H1 (cell line): ENCODE measurements at regions not wholly inside any gene's neighbourhood (a gene's known extent, or its start where the extent isn't known, plus 50 kb on each side); places are given as distances from the start of the nearest gene placed in this dataset.
A peak's percentile ranks its signal among the peaks of the same experiment; 100 is the strongest.

Experiments
- CTCF ChIA-PET: fragments of 300-600 bp; sonication (Branson Sonifier 250); formaldehyde crosslinking; loops from one replicate; lab custom pipeline; 2021; ENCODE audit not compliant: partially characterized antibody; lab: Charles Lee
- POLR2A ChIA-PET: fragments of 300-600 bp; sonication (Branson Sonifier 250); formaldehyde crosslinking; loops from one replicate; lab custom pipeline; 2021; ENCODE audit warnings: inconsistent platforms; ENCODE audit not compliant: partially characterized antibody; lab: Charles Lee
- DNase-seq, 2 experiments: peaks; one replicate each; pipeline versions ENCODE4 v3.0.0 to v3.0.0-alpha.2; 2010 to 2022; ENCODE audit warnings: low spot score in 2 of 2, low read depth in 1 of 2, mixed read lengths in 1 of 2
- FAIRE-seq: peaks from 2 replicates; lab custom pipeline; 2011; peaks lifted over from hg19 to GRCh38; lab: Jason Lieb, UNC
- H2AFZ ChIP-seq: 2 replicates; pipeline ENCODE4 v1.8.1; 2012; ENCODE audit warnings: low read length, inconsistent platforms
- H2AK5ac ChIP-seq: 2 replicates; pipeline ENCODE4 v1.6.1; 2013; ENCODE audit warnings: low read depth, low read length
- H2BK120ac ChIP-seq: replicated peaks from 2 replicates; pipeline ENCODE3; 2013; ENCODE audit warnings: low read depth, low read length, inconsistent platforms
- H2BK12ac ChIP-seq: 2 replicates; pipeline ENCODE4 v1.6.1; 2013; ENCODE audit warnings: low read depth, low read length
- H2BK15ac ChIP-seq: 2 replicates; pipeline ENCODE4 v1.6.1; 2013; ENCODE audit warnings: low read length
- H2BK20ac ChIP-seq: 2 replicates; pipeline ENCODE4 v1.6.1; 2013; ENCODE audit warnings: low read length
- H2BK5ac ChIP-seq: 2 replicates; pipeline ENCODE4 v1.6.1; 2013; ENCODE audit warnings: low read depth, low read length
- H3K14ac ChIP-seq: 2 replicates; pipeline ENCODE4 v1.6.1; 2013; ENCODE audit warnings: inconsistent platforms; ENCODE audit not compliant: insufficient read length
- H3K18ac ChIP-seq: 2 replicates; pipeline ENCODE4 v1.6.1; 2013; ENCODE audit warnings: low read length; ENCODE audit errors: extremely low read depth
- H3K23ac ChIP-seq: 2 replicates; pipeline ENCODE4 v1.6.1; 2013; ENCODE audit warnings: inconsistent platforms; ENCODE audit not compliant: insufficient read length
- H3K23me2 ChIP-seq: 2 replicates; pipeline ENCODE4 v1.6.1; 2013; ENCODE audit warnings: low read depth, low read length
- H3K27ac ChIP-seq: 2 replicates; pipeline ENCODE4 v1.6.1; 2011; ENCODE audit warnings: low read depth, low read length, inconsistent platforms
- H3K27me3 ChIP-seq, 4 experiments: replicated peaks in 1 of 4; 1 replicate in 1 of 4; 2 replicates in 3 of 4; pipeline versions ENCODE4 v1.6.1 to v1.8.1; 2011 to 2013; ENCODE audit warnings: low read length in 3 of 4, mild to moderate bottlenecking in 3 of 4, inconsistent platforms in 2 of 4, mixed read lengths in 2 of 4, moderate library complexity in 1 of 4; ENCODE audit not compliant: control insufficient read depth in 3 of 4, insufficient read depth in 3 of 4; ENCODE audit errors: extremely low read depth in 1 of 4
- H3K36me3 ChIP-seq, 4 experiments: 2 replicates each; pipeline versions ENCODE4 v1.6.1 to v1.8.1; 2011 to 2013; ENCODE audit warnings: mild to moderate bottlenecking in 4 of 4, low read length in 3 of 4, moderate library complexity in 2 of 4, control low read depth in 1 of 4, inconsistent platforms in 1 of 4; ENCODE audit not compliant: insufficient read depth in 4 of 4, control insufficient read depth in 2 of 4
- H3K4ac ChIP-seq: replicated peaks from 2 replicates; pipeline ENCODE3; 2013; ENCODE audit warnings: low read length, low read depth, mixed read lengths, inconsistent platforms; ENCODE audit not compliant: insufficient read length
- H3K4me1 ChIP-seq, 4 experiments: replicated peaks in 1 of 4; 1 replicate in 1 of 4; 2 replicates in 3 of 4; pipeline versions ENCODE4 v1.6.1 to v1.8.1; 2011 to 2013; ENCODE audit warnings: low read length in 3 of 4, inconsistent platforms in 2 of 4, mixed read lengths in 1 of 4; ENCODE audit not compliant: insufficient read depth in 4 of 4, control insufficient read depth in 3 of 4
- H3K4me2 ChIP-seq, 2 experiments: 2 replicates each; pipeline versions ENCODE4 v1.6.1 to v1.8.1; 2011 to 2013; ENCODE audit warnings: low read depth in 2 of 2, low read length in 2 of 2, control low read depth in 1 of 2, inconsistent platforms in 1 of 2, mild to moderate bottlenecking in 1 of 2; ENCODE audit not compliant: insufficient read depth in 1 of 2
- H3K4me3 ChIP-seq, 4 experiments: fragments of 200-600, 300-600 bp in 1 of 4; sonication (generic), shearing (Covaris generic), sonication (Bioruptor Twin) in 1 of 4; 2 replicates each; pipeline versions ENCODE4 v1.5.1 to v1.8.1; 2011 to 2016; ENCODE audit warnings: low read length in 4 of 4, low read depth in 3 of 4, control low read depth in 2 of 4, inconsistent platforms in 2 of 4, mild to moderate bottlenecking in 2 of 4, mixed read lengths in 1 of 4, moderate library complexity in 1 of 4; ENCODE audit not compliant: insufficient read depth in 2 of 4; ENCODE audit errors: extremely low read depth in 1 of 4
- H3K56ac ChIP-seq: replicated peaks from 2 replicates; pipeline ENCODE3; 2013; ENCODE audit warnings: low read depth, mild to moderate bottlenecking, mixed read lengths, low read length, inconsistent platforms; ENCODE audit not compliant: insufficient read length
- H3K79me1 ChIP-seq: 2 replicates; pipeline ENCODE4 v1.6.1; 2013; ENCODE audit warnings: low read depth, low read length, control low read depth
- H3K79me2 ChIP-seq, 2 experiments: 2 replicates each; pipeline versions ENCODE4 v1.6.1 to v1.8.1; 2012 to 2013; ENCODE audit warnings: low read length in 2 of 2, mild to moderate bottlenecking in 2 of 2, inconsistent platforms in 1 of 2; ENCODE audit not compliant: insufficient read depth in 2 of 2, control insufficient read depth in 1 of 2
- H3K9ac ChIP-seq, 4 experiments: replicated peaks in 1 of 4; 1 replicate in 1 of 4; 2 replicates in 3 of 4; pipeline versions ENCODE4 v1.6.1 to v1.8.1; 2011 to 2013; ENCODE audit warnings: low read depth in 3 of 4, low read length in 3 of 4, control low read depth in 2 of 4, mild to moderate bottlenecking in 2 of 4, moderate library complexity in 2 of 4, inconsistent platforms in 1 of 4; ENCODE audit errors: extremely low read depth in 1 of 4
- H3K9me3 ChIP-seq, 2 experiments: 2 replicates each; pipeline versions ENCODE4 v1.6.1 to v1.8.1; 2012 to 2013; ENCODE audit warnings: mild to moderate bottlenecking in 2 of 2, moderate library complexity in 2 of 2, control low read depth in 1 of 2, inconsistent platforms in 1 of 2, low read depth in 1 of 2, low read length in 1 of 2, mixed read lengths in 1 of 2; ENCODE audit not compliant: insufficient read depth in 2 of 2
- H4K20me1 ChIP-seq, 2 experiments: replicated peaks in 1 of 2; 2 replicates each; pipeline versions ENCODE3 to v1.8.1; 2011 to 2013; ENCODE audit warnings: inconsistent platforms in 2 of 2, low read length in 2 of 2, mild to moderate bottlenecking in 1 of 2; ENCODE audit not compliant: insufficient read depth in 2 of 2, control insufficient read depth in 1 of 2
- H4K5ac ChIP-seq: 2 replicates; pipeline ENCODE4 v1.6.1; 2013; ENCODE audit warnings: low read length, low read depth, mixed read lengths, inconsistent platforms; ENCODE audit not compliant: insufficient read length
- H4K8ac ChIP-seq: 2 replicates; pipeline ENCODE4 v1.8.0; 2013; ENCODE audit warnings: mild to moderate bottlenecking, moderate library complexity, low read length, inconsistent platforms; ENCODE audit not compliant: insufficient read depth; ENCODE audit errors: extremely low read depth
- H4K91ac ChIP-seq: replicated peaks from 2 replicates; pipeline ENCODE3; 2013; ENCODE audit warnings: low read length, mixed read lengths, inconsistent platforms; ENCODE audit not compliant: insufficient read length
- MAX ChIP-seq: IDR thresholded peaks from 2 replicates; pipeline ENCODE4 v1.6.1; 2012; ENCODE audit warnings: inconsistent platforms
- POU5F1 ChIP-seq: IDR thresholded peaks from 2 replicates; pipeline ENCODE4 v1.6.1; 2011; ENCODE audit warnings: low read depth, mild to moderate bottlenecking, low read length, moderate library complexity
- RAD21 ChIP-seq, 2 experiments: IDR thresholded peaks in 1 of 2; conservative IDR thresholded peaks in 1 of 2; 2 replicates each; pipeline ENCODE4 v1.6.1; 2011; ENCODE audit warnings: low read depth in 2 of 2, low read length in 2 of 2, improper control_type of control experiment in 1 of 2, inconsistent platforms in 1 of 2, mild to moderate bottlenecking in 1 of 2, moderate library complexity in 1 of 2
- YY1 ChIP-seq: IDR thresholded peaks from 2 replicates; pipeline ENCODE4 v1.6.1; 2011; ENCODE audit warnings: low read depth, mild to moderate bottlenecking, low read length
- WGBS, 2 experiments: shearing (Covaris generic) in 1 of 2; methylation state at CpG; one replicate each; pipeline versions ENCODE4 v1.1.6 to v1.1.7; 2013 to 2015; ENCODE audit warnings: low lambda C conversion rate in 2 of 2, mixed read lengths in 2 of 2, inconsistent platforms in 1 of 2, low coverage in 1 of 2, missing lambda C conversion rate in 1 of 2; ENCODE audit not compliant: insufficient replicate concordance in 2 of 2, insufficient coverage in 1 of 2, insufficient read length in 1 of 2; ENCODE audit errors: extremely low coverage in 1 of 2, missing lambda C conversion rate in 1 of 2; 5-methylcytosine and 5-hydroxymethylcytosine counted together

- Histone ChIP-seq H2BK120ac (no peak overlapping the region), H3K14ac (no peak overlapping the region), H3K4me2 (no peak overlapping the region), H3K36me3 (no peaks in the 10 kb centered on the region), H4K91ac (no peak overlapping the region), H3K4me3 (no peak overlapping the region), H3K56ac (no peak overlapping the region), H3K79me1 (no peaks in the 10 kb centered on the region), H2BK12ac (peak overlapping the region; percentile 40; the same call in 1 of the 2 replicates), H3K23me2 (no peaks in the 10 kb centered on the region), H3K9me3 (no peaks in the 10 kb centered on the region; a peak in 1 of 4 replicates), H2BK5ac (no peak overlapping the region), H2AK5ac (no peak overlapping the region), H3K4me1 (peaks cover 0 to 4% (median 3%) of the 10 kb centered on the region in 4 experiments; a peak in 3 of 7 replicates), H3K79me2 (no peaks in the 10 kb centered on the region), H2BK15ac (no peak overlapping the region), H3K27ac (no peak overlapping the region), H3K18ac (no peak overlapping the region), H3K9ac (no peak overlapping the region), H4K8ac (no peak overlapping the region), H4K20me1 (no peaks in the 10 kb centered on the region), H2BK20ac (0 out of 2 replicates have a peak overlapping the region, but pooled peaks have one; percentile 13), H2AFZ (peak overlapping the region; percentile 78), H3K4ac (no peak overlapping the region), H4K5ac (peak overlapping the region; percentile 42), H3K27me3 (no peaks in the 10 kb centered on the region), H3K23ac (no peak overlapping the region)
- 75% methylated on average over 31 of the region's 31 CpGs; no CpG with 5 or more reads in 1 of the 2 experiments for WGBS, 2 experiments
- no peak for FAIRE-seq
- DNase-seq: peak in 1 of 2 experiments; percentile 72
- ChIA-PET CTCF (interaction anchor here (0.6 to 2.0 kb wide), 6 partner anchors 11 to 1191 kb away, joined by 3 to 5 read pairs (median 4); no protein-coding TSS in a partner anchor), POLR2A (no interaction called here)
- TF ChIP-seq MAX (0 out of 2 replicates have a peak, but pooled peaks have one; percentile 10), POU5F1 (no peak), YY1 (0 out of 2 replicates have a peak, but pooled peaks have one; percentile 51), RAD21 (IDR thresholded peaks at IDR 0.05 in 1 of 2, conservative IDR thresholded peaks at IDR 0.05 in 1 of 2; ENCODE audit: low read depth in 2 of 2, low read length in 2 of 2) (0 out of 4 replicates have a peak, but pooled peaks of 1 of the 2 experiments have one; percentile 4)
These were observed 225.4 kb upstream of the NRIP1 start for GRCh38 chr21:15289896-15290841.
